ENCODE measurements at regions not wholly inside any gene's neighbourhood (a gene's known extent, or its start where the extent isn't known, plus 50 kb on each side); places are given as distances from the start of the nearest gene placed in this dataset.

DNA sequence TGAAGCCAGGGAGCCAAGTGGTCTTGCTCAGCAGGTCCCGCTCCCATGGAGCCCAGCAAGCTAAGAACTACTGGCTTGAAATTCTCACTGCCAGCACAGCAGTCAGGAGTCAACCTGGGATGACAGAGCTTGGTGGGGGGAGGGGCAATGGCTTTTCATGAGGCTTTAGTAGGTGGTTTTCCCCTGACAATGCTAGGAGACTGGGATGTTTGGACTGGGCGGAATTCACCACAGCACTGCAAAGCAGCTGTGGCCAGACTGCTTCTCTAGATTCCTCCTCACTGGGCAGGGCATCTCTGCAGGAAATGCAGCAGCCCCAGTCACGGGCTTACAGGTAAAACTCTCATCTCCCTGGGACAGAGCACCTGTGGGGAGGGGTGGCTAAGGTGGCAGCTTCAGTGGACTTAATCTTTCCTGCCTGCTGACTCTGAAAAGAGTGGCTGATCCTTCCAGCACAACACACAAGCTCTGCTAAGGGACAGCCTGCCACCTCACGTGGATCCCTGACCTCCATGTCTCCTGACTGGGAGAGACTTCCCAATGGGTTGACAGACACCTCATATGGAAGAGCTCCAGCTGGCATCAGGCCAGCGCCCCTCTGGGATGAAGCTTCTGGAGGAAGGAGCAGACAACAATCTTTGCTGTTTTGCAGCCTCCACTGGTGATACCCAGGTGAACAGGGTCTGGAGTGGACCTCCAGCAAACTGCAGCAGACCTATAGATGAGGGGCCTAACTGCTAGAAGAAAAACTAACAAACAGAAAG, 349.7 kb upstream of the ST6GAL2 start:
- H3K27me3 Mint-ChIP-seq: no peaks in the 10 kb centered on the region
- Histone ChIP-seq H3K9me3 (ENCODE audit: control insufficient read depth in 1 of 2, insufficient read depth in 1 of 2, low read length in 2 of 2) (peaks cover 0 to 12% of the 10 kb centered on the region in 2 experiments), H3K4me1 (ENCODE audit: insufficient read depth, low read length) (no peaks in the 10 kb centered on the region), H3K4me3 (ENCODE audit: low read length) (no peak overlapping the region), H3K36me3 (ENCODE audit: insufficient read depth, low read length) (no peaks in the 10 kb centered on the region), H3K27me3 (ENCODE audit: control insufficient read depth in 1 of 2, insufficient read depth in 2 of 2, low read length in 2 of 2) (no peaks in the 10 kb centered on the region), H3K27ac (ENCODE audit: low read depth in 1 of 2, low read length in 2 of 2) (no peak overlapping the region)
- H3K27ac Mint-ChIP-seq: no peak overlapping the region
- ChIA-PET POLR2A (no interaction called here), CTCF (no interaction called here)
- ATAC-seq (ENCODE audit: poor library complexity): no peak
- no peak overlapping the region for H3K4me3 Mint-ChIP-seq
- DNase-seq: no peak
- intact Hi-C loops (cut with DNase I, micrococcal nuclease): no loop called here
- no peaks in the 10 kb centered on the region for H3K4me1 Mint-ChIP-seq (ENCODE audit: low read depth)
- TF ChIP-seq, protein P1, sequence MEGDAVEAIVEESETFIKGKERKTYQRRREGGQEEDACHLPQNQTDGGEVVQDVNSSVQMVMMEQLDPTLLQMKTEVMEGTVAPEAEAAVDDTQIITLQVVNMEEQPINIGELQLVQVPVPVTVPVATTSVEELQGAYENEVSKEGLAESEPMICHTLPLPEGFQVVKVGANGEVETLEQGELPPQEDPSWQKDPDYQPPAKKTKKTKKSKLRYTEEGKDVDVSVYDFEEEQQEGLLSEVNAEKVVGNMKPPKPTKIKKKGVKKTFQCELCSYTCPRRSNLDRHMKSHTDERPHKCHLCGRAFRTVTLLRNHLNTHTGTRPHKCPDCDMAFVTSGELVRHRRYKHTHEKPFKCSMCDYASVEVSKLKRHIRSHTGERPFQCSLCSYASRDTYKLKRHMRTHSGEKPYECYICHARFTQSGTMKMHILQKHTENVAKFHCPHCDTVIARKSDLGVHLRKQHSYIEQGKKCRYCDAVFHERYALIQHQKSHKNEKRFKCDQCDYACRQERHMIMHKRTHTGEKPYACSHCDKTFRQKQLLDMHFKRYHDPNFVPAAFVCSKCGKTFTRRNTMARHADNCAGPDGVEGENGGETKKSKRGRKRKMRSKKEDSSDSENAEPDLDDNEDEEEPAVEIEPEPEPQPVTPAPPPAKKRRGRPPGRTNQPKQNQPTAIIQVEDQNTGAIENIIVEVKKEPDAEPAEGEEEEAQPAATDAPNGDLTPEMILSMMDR (IDR thresholded peaks at IDR 0.05): no peak
- no peaks in the 10 kb centered on the region for H3K36me3 Mint-ChIP-seq (ENCODE audit: low read depth)
- peaks cover 10% of the 10 kb centered on the region for H3K9me3 Mint-ChIP-seq

DNA sequence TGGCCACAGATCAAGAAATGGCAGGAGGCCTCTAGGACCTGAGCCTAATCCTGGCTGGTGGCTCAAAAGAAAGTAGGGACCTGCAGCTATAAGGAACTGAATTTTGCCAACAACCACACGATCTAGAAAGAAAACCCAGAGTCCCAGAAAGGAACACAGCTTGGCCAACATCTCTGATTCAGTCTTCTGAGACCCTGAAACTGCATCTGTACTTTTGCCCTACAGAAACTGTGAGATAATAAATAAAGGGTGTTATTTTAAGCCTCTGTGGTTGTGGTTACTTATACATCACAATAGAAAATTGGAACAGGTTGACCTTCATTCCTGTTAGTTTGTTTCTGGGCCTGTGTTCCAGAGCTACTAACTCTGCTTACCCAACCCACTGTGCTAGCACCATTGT, 356.8 kb upstream of the ST6GAL2 start:
- Histone ChIP-seq H3K4me3 (ENCODE audit: low read length) (no peak overlapping the region), H3K4me1 (ENCODE audit: insufficient read depth, low read length) (no peaks in the 10 kb centered on the region), H3K27ac (ENCODE audit: low read depth in 1 of 2, low read length in 2 of 2) (no peak overlapping the region), H3K36me3 (ENCODE audit: insufficient read depth, low read length) (no peaks in the 10 kb centered on the region), H3K9me3 (ENCODE audit: control insufficient read depth in 1 of 2, insufficient read depth in 1 of 2, low read length in 2 of 2) (no peaks in the 10 kb centered on the region), H3K27me3 (ENCODE audit: control insufficient read depth in 1 of 2, insufficient read depth in 2 of 2, low read length in 2 of 2) (no peaks in the 10 kb centered on the region)
- ChIA-PET POLR2A (no interaction called here), CTCF (no interaction called here)
- ATAC-seq (ENCODE audit: poor library complexity) (no peak), DNase-seq (no peak)
- Mint-ChIP-seq H3K27me3 (no peaks in the 10 kb centered on the region), H3K4me3 (no peak overlapping the region), H3K9me3 (no peaks in the 10 kb centered on the region), H3K4me1 (ENCODE audit: low read depth) (no peaks in the 10 kb centered on the region), H3K27ac (no peak overlapping the region), H3K36me3 (ENCODE audit: low read depth) (no peaks in the 10 kb centered on the region)
- TF ChIP-seq, protein P1 (IDR thresholded peaks at IDR 0.05): no peak
- intact Hi-C loops (cut with DNase I, micrococcal nuclease): no loop called here

DNA sequence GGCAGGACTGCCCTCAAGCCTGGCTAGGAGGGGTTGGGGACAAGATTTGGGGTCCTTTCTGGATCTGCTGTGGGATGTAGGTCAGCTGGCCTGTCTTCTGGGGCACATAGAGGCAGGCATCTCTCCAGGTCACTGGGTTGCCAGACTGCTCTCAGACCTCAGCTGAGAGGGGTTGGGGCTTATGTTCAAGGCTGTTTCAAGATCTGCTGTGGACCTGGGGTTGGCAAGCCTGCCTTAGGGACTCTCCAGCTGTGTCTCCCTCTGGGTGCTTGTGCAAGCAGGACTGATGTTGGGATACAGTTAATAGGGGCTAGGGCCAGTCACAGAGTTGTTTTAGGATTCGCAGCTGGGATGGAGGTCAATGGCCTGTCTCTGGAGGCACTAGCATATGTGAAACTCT, 363.0 kb upstream of the ST6GAL2 start:
- Mint-ChIP-seq H3K27ac (no peak overlapping the region), H3K9me3 (no peaks in the 10 kb centered on the region), H3K27me3 (no peaks in the 10 kb centered on the region), H3K4me1 (ENCODE audit: low read depth) (no peaks in the 10 kb centered on the region), H3K36me3 (ENCODE audit: low read depth) (no peaks in the 10 kb centered on the region), H3K4me3 (no peak overlapping the region)
- ChIA-PET POLR2A (no interaction called here), CTCF (no interaction called here)
- no peaks in the 10 kb centered on the region for H3K27me3 ChIP-seq (ENCODE audit: control insufficient read depth in 1 of 2, insufficient read depth in 2 of 2, low read length in 2 of 2)
- no peak overlapping the region for H3K4me3 ChIP-seq (ENCODE audit: low read length)
- TF ChIP-seq, protein P1 (IDR thresholded peaks at IDR 0.05): no peak
- H3K27ac ChIP-seq (ENCODE audit: low read depth in 1 of 2, low read length in 2 of 2): no peak overlapping the region
- no peak for DNase-seq
- no peaks in the 10 kb centered on the region for H3K4me1 ChIP-seq (ENCODE audit: insufficient read depth, low read length)
- ATAC-seq (ENCODE audit: poor library complexity): no peak
- no peaks in the 10 kb centered on the region for H3K9me3 ChIP-seq (ENCODE audit: control insufficient read depth in 1 of 2, insufficient read depth in 1 of 2, low read length in 2 of 2)
- H3K36me3 ChIP-seq (ENCODE audit: insufficient read depth, low read length): no peaks in the 10 kb centered on the region
- intact Hi-C loops (cut with DNase I, micrococcal nuclease): no loop called here
